D341Med (cell line): ENCODE measurements at regions not wholly inside any gene's neighbourhood (a gene's known extent, or its start where the extent isn't known, plus 50 kb on each side); places are given as distances from the start of the nearest gene placed in this dataset.

Experiments
- DNase-seq: peaks from one replicate; pipeline ENCODE4 v3.0.0; 2012; ENCODE audit warnings: low spot score

GRCh38 chr2:226159875-226160479, 639.6 kb downstream of the IRS1 start:
- DNase-seq: no peak

GRCh38 chr2:226158940-226159339, 640.7 kb downstream of the IRS1 start:
- DNase-seq: no peak

GRCh38 chr2:226158229-226158628, 641.4 kb downstream of the IRS1 start:
- DNase-seq: no peak

- no peak for DNase-seq
These were observed 644.3 kb downstream of the IRS1 start for GRCh38 chr2:226155093-226155875.

GRCh38 chr2:226154610-226155009, 645.0 kb downstream of the IRS1 start:
- no peak for DNase-seq

- DNase-seq: no peak
These were observed 646.1 kb downstream of the IRS1 start for GRCh38 chr2:226153553-226153952.

- DNase-seq: no peak
These were observed 648.5 kb downstream of the IRS1 start for GRCh38 chr2:226151157-226151556.

GRCh38 chr2:226143091-226143490, 656.5 kb downstream of the IRS1 start:
- DNase-seq: no peak

- DNase-seq: no peak
These were observed 657.2 kb downstream of the IRS1 start for GRCh38 chr2:226142463-226142862.

- DNase-seq: no peak
These were observed 659.0 kb downstream of the IRS1 start for GRCh38 chr2:226140594-226140993.

- no peak for DNase-seq
These were observed 659.9 kb downstream of the IRS1 start for GRCh38 chr2:226139759-226140158.

- no peak for DNase-seq
These were observed 662.3 kb downstream of the IRS1 start for GRCh38 chr2:226137201-226137811.

GRCh38 chr2:226136739-226137138, 662.9 kb downstream of the IRS1 start:
- no peak for DNase-seq

GRCh38 chr2:226135861-226136548, 663.6 kb downstream of the IRS1 start:
- DNase-seq: no peak

GRCh38 chr2:226132323-226133215, 667.1 kb downstream of the IRS1 start:
- DNase-seq: no peak

- DNase-seq: peak; percentile 43
These were observed 668.3 kb downstream of the IRS1 start for GRCh38 chr2:226131299-226131784.

GRCh38 chr2:226130192-226130591, 669.4 kb downstream of the IRS1 start:
- no peak for DNase-seq

GRCh38 chr2:226127682-226128081, 671.9 kb downstream of the IRS1 start:
- no peak for DNase-seq

- DNase-seq: no peak
These were observed 673.5 kb downstream of the IRS1 start for GRCh38 chr2:226126104-226126503.

GRCh38 chr2:226125176-226125883, 674.3 kb downstream of the IRS1 start:
- no peak for DNase-seq

GRCh38 chr2:226124548-226125011, 675.0 kb downstream of the IRS1 start:
- DNase-seq: no peak
